CD4-positive, alpha-beta T cell treated with Interleukin-12 subunit alpha and Interleukin-12 subunit beta, for 1 hour (primary cell): ENCODE measurements at regions not wholly inside any gene's neighbourhood (a gene's known extent, or its start where the extent isn't known, plus 50 kb on each side); places are given as distances from the start of the nearest gene placed in this dataset.

ENCODE experiments used
- DNase-seq: peaks from one replicate; pipeline ENCODE4 v3.0.0-alpha.2; 2020

DNA sequence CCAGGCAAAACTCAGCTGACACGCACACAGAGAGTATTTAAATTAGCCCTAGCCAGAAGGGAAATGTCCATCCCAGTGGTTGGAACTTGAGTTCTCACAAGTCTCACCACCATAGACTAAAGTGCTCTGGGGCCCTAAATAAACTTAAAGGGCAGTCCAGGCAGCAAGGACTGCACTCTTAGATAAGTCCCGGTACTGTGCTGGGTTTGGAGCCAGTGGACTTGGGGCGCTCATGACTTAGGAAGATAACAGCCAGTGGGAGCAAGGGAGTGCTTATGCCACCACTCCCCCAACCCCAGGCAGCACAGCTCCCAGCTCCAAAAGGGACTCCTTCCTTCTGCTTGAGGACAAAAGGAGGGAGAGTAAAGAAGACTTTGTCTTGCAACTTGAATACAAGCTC is 319.5 kb upstream of the GPR149 start:
- DNase-seq = no peak

DNA sequence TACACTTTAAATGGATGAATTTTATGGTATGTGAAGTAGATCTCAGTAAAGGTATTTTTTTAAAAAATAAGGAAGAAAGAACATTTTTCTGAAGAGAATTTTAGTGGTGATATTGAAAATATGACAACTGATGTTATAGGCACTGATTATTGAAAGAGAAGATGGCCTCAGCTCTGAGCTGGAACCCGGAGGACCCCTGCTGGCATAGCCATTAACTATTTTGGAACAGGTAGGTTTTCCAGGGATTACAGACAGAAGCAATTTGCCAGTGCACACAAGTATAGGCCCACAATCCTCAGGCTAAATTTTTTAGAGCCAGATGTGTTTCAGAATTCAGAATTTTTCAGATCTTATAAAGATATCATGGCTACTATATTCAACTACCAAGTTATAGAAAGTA is 315.9 kb upstream of the GPR149 start:
- DNase-seq = no peak

DNA sequence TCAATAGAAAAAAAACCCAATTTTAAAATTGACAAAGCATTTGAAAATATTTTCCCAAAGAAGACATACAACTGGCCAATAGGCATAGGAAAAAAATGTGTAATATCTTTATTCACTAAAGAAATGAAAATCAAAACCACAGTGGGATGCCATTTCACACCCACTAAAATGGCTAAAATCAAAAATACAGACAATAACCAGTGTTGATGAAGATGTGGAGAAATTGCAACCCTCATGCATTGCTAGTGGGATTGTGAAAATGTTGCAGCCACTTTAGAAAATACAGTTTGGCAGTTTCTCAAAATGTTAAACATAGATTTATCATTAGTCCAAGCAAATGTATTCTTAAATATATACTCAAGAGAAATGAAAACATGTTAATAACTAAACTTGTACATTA is 315.1 kb upstream of the GPR149 start:
- no peak for DNase-seq

DNA sequence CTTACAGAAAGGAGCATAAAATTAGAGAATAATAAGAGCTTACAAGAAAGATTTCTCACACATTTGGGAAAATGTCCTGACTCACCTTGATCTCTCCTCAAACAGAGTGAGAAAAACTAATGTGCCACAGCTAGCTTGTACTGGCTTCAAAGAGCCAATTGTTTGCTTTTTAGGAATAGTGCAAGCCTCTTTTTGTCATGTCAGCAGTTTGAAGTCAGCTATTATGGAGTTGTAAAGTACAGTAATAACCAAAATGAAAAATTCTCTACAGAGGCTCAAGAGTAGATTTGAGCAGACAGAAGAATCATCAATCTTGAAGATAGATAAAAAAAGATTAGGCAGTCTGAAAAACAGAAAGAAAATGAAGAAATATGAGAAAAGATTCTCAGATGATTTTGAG is 313.4 kb upstream of the GPR149 start:
- no peak for DNase-seq

DNA sequence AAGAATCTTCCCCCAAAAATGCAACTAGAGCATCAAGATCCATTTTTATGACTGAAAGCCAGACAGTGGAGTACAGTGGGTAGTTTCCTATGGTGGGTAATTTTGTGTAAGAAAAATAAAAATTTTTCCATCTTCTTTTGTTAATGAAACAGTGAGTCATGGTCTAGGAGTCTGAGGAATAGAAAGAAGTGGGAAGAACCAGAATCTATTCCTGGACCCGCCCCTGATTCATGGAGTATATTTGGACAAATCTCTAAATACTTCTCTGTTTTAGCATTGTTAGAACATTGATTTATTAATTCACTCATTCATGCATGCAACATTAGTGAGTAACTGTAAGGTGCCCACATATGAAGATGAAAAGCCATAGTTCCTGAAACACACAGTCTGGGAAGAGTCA is 304.5 kb upstream of the GPR149 start:
- no peak for DNase-seq

DNA sequence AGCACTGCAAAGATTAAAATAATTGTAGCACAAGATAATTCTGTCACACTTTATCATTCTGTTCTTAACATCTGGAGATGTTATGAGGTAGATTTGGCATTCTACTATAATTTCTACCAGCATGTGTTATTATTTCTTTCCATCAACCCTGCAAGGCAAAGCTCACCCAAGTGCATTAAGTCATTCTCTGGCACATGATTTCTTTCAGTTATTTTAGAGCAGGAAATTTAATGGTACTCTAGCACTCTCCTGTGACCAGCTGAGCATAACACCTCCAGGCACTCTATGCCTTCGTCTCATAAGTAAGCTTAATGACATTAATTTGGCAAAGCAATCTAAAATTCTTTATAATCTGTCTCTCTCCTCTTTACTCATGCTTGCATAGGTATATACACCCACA is 300.2 kb upstream of the GPR149 start:
- no peak for DNase-seq

DNA sequence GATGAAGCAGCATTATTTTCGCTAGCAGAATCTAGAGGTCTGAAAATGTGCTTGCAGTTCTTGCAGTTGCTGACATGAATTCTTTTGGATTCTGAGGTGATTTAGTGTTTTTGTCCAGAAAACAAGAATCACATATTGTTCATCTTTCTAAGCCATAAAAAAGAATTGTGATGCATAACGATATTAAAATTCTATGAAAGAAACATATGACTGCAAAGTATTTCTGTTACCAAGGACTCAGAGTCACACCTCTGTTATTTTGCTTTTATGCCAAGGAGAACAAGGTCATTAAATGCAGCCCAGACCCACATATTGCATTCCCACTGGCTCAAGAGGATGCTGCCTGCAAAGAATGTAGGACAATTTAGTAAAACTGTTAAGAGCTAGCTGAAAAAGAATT is 299.8 kb upstream of the GPR149 start:
- no peak for DNase-seq

DNA sequence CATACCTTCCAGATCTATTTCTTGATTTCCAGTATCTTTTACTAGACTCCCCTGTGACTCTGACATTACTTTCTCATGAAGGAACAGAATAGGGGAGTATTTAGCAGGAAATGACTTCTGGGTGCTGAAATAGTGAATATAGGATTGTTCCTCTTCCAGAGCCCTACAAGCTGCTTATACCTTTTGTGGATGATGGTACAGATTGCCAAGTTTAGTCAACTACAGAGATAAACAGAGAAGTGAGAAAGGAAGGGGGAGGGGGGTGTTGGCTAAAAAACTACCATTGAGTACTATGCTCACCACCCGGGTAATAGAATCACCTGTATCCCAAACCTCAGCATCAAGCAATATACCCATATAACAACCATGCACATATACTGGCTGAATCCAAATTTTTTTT is 298.3 kb upstream of the GPR149 start:
- no peak for DNase-seq

DNA sequence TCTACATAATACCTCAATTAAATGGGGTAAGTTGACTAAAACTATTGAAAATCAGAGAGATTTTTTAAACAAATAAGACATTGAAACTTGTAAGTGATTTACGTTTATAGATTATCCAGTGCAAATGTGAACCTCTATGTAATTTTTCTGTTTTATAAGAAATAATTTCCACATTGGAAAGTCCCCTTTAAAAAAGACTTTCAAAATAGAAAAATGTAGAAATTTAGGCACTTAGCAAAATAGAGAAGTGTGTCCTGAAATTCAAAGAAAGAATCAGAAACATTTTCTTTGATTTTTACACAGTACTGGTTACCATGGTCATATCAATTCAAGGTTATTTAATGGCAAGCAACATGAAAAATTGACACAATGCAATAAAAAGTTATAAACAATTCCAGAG is 290.9 kb upstream of the GPR149 start:
- no peak for DNase-seq

DNA sequence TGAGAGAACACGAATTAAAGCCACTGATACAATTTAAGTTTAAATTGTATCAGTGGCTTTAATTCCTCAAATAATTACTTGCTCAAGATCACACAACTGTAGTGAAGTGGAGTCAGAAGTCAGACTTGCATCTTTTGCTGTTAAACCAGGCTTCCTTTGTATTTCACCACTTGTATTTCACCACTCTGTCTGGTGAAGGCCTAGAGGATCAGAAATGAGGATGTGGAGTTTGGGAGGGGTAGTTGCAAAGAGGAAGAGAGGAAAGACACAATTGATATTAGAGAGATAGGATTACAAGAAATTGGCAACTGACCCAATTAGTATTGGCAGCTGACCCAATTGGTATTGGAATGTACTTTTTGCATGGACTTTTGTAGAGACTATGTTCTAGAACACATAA is 288.1 kb upstream of the GPR149 start:
- peak; percentile 0 for DNase-seq

DNA sequence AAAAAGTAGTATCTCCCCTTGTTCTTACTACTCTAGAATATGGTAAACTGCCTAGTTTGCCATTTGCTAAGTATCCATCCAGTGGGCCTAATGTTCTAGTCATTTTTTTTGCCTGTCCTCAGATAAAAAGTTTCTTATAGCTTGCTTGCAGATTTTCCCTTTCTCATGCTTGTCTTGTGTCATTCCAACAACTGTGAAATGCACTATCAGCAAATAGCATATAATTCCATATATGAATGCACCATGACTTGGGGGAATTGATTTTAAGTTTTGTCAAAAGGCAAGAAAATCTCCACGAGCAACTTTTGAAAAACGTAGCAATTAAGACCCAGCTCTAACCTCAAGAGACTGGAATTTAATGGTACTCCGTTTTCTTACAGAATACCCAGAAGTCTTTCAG is 286.2 kb upstream of the GPR149 start:
- DNase-seq = no peak

DNA sequence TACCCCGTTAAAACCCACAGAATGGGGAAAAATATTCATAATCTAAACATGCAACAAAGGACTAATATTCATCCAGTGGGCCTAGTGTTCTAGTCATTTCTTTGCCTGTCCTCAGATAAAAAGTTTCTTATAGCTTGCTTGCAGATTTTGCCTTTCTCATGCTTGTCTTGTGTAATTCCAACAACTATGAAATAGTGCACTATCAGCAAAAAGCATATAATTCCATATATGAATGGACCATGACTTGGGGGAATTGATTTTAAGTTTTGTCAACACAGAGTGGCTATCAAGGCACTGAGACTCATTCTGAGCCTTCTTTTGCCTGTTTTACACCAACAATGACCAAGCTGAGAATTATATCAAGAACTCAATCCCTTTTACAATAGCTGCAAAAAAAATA is 278.6 kb upstream of the GPR149 start:
- DNase-seq = no peak

DNA sequence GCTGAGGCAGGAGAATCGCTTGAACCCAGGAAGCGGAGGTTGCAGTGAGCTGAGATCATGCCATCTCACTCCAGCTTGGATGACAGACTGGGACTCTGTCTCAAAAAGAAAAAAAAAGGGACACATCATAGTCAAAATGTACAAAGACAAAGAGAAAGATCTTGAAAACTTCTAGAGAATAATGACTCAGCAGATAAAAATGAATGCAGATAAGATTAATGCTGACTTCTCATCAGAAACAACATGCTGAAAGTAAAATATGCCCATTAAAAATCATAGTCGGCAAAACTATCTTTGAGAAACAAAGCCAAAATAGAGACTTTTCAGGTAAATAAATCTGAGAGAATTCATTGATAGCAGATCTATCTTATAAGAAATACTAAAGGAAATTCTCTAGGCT is 271.1 kb upstream of the GPR149 start:
- no peak for DNase-seq

DNA sequence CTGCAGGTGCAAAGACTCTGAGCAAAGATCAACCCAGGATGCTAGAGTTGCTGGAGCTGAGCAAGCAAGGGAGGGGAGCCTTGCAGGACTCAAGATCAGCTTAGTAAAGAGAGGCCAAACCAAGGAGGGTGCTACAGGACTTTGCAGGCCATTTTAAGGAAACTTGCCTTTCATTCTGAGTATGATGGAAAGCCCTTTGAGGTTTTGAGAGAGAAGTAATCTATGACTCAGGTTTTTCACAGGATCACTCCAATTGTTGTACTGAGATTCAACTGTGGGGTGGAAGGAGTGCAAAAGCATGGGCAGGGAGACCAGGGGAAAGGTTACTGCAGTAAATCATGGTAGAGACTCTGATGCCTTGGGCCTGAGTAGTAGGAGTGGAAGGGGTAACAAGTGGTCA is 260.4 kb upstream of the GPR149 start:
- DNase-seq = no peak

DNA sequence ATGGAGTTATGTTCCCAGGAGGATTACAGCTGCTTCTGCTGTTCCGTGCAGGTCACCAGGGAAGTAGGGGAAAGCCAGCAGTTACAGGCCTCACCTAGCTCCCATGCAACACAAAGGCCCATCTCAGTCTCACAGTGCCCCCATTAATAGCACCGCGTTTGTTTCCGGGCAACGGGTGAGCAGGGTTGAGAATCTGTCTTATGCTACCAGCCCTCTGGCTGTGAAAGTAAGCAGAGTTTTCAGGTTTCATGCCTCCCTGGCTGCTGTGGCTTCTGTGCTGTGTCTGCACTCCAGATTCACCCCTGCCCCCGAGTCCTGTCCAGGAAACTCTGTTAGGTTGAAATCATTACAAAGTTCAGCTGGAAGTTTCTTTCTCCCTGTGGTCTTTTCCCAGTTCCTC is 254.4 kb upstream of the GPR149 start:
- DNase-seq = no peak

DNA sequence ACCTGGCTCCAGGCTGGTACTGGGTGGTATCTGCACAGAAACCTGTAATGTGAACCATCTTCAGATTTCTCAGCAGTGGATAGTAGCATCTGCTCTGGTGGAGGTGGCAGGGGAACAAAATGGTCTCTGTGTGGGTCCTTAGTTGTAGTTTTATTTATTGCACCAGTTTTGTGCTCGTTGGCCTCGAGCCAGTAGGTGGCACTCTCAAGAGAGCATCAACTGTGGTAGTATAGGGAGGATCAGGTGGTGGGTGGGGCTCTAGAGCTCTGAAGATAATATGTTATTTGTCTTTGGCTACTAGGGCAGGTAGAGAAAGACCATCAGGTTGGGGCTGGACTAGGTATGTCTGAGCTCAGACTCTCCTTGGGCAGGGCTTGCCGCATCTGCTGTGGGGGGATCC is 254.0 kb upstream of the GPR149 start:
- no peak for DNase-seq

DNA sequence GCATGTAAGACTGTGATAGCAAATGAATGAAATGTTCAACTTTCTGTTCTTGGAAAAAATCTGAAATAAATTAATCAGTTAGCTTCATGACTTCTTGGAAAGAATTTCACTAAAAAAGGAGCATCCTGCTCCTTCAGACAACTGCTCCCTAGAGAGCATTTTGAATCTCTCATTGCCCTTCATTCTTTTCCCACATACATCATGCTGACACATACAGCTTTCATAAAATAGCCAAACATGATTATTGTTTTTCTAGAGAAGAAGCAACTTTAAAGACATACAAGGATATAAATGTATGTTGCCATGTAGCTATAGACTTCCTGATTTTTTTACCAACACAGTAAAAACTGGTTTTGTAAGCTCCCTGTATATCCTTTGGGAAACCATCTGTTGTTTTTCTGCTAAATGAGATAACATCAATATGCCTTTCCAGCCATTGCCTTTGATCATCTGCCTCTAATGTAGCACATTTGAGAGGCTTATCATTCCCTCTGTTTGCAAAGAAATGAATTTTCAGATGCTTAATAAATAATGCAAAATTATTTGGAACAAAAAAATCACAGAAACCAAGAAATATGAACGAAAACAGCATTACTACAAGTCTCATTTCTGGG is 248.2 kb upstream of the GPR149 start:
- DNase-seq = no peak

DNA sequence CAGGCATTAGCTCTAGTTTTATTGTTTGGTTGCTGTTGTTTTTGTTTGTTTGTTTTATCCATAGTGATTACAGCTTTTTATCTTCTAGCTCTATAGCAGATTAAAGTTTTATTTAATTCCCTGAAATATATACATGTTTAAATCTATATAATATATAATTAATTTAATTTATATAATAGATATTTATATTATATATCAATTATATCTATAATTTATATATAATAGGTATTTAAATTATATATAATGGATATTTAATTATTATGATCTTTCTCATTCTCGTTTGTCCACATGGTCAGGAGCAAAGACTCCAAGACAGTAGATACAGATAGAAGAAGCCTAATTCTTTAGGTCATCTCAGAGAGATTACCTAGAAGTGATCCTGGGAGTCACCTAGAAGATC is 238.8 kb upstream of the GPR149 start:
- no peak for DNase-seq

DNA sequence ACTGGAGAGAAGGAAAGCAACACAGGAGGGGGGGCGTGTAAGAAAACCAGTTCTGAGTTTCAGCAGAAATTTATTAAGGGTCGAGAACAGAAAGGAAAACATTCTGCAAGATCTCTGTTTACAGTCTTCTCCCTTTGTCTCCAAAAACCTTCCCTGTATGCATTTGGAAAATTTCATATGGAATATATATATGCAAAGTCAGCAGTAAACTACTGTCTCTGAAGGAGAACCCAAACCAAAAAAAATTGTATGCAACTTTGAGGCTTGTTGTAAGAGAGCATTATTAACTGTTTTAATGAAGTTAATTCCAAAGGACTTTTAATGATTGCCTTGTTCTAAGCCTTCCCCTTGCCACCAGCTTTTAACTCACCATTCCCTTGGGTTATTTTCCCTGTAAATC is 238.2 kb upstream of the GPR149 start:
- no peak for DNase-seq

DNA sequence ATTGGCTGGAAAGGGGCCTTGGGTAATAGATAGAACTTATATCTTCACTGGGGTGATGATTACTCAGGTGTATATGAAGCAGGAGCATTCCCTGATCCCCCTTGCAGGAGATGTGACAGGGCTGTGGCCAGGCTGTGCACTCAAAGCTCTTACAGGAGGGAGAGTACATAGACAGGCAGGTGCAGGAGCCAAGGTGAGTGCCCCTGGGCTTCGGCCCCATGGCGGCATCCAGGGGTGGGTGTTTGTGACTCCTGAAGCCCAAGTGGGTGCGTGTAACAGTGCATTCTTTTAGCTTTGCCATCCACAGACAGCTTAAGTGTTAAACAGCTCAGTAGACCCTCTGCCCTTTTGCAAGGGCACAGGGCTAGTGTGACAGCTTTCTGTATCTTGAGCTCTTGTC is 236.6 kb upstream of the GPR149 start:
- DNase-seq = no peak

DNA sequence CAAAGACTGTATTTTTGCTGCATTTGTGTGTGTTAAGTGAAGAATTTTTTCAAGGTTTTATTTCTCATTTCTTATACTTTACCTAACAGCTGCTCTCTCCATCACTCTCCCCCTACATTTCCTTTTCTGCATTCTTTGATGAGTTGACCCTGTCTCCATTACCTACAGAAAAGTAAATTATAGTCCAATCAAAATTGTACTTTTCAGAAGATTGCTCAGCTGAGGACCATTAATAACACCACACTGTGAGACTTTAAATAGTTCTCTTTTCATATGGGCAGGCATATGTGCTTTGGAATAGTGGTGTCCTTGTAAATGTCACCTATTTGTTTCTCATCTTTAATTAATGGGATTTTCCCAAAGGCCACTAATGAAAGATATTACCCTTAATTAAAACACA is 234.7 kb upstream of the GPR149 start:
- no peak for DNase-seq

DNA sequence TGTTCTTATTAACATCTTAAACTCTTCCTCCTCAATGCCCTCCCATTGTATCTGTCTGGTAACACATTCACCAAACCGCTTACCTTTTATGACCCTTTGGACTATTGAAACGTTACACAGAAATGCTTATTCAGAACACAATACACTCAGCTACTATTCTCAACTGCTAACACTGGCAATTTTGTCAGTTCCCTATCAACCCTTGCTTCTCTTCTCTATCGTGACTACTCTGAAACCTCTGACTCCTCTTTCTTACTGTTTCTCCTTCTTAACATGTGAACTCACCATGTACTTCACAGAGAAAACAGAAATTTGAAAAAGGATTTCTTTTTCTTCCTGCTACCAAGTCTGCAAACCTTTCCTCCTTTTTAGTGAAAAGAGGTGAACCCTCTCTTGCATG is 232.9 kb upstream of the GPR149 start:
- DNase-seq = no peak

DNA sequence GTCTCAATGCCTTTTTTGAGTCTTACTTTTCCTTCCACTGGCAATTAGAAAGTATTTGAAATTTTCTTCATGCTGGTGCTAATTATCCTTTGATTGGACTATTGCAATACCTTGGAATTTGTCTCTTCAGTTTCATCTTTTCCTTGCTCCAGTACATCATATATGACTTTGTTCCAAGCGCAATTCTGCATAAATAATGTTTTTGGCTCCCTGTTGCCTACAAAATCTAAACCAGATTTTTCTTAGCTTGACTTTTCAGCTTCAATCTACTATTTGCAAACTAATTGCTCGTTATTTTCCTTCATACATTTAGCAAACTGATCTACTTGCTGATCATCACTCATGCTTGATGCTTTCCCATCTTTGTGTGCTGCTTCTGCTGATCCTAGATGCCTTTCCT is 230.8 kb upstream of the GPR149 start:
- DNase-seq = no peak

DNA sequence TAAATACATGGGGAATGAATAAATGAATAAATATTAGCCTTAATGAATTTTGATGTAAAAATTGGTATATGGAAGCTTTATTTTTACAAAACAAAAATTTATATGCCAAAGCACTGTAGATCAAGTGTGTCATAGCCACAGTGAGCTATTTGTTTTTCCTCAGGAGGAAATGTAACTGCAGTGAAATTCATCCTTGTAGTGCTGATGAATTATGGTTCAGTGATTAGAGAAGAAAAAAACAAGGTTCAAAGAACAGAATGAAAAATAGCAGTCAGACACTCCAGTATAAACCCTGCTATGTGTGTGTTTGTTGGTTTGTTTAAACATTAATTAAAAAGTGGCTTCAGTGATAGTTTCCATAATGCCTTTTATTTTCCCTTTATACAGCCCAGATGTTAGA is 228.0 kb upstream of the GPR149 start:
- no peak for DNase-seq

DNA sequence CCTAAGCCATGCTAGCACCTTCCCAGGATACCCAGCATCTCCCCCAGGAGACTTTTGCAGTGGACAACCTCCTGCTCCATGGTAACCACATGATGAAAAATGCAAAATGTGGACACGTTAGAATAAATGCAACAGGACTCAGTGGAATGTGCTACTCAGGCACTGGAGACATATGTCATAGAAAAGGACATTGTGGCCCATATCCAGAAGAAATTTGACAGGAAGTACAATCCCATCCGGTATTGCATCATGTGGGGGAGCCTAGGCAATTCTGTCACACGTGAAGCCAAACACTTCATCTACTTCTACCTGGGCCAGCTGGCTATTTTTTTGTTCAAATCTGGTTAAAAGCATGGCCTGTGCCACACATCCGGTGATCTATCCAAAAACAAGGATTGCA is 227.2 kb upstream of the GPR149 start:
- DNase-seq = no peak

DNA sequence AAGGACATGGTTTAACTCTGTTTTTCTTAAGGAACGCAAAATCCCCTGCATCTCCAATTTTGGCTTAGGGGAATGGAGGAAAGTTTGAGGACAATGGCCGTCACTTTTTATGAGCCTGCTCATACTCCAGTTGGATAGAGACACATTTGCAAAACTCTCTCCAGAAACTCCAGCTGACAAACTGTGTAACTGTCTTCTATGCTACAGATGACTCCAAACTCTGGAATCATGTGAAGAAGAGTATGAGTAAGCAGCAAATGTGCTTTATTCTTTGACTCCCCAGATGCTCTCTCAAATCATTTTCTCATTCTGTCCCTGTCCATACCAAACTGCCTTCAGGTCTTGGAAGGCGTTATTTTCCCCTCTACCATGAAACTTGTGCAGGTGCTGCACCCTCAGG is 226.5 kb upstream of the GPR149 start:
- DNase-seq = no peak
